Small intestine (tissue), 7 donors: ENCODE measurements at regions not wholly inside any gene's neighbourhood (a gene's known extent, or its start where the extent isn't known, plus 50 kb on each side); places are given as distances from the start of the nearest gene placed in this dataset.

ENCODE experiments used
- DNase-seq, 2 donors: peaks; one replicate each; pipeline versions ENCODE4 v3.0.0 to v3.0.0-alpha.2; 2013
- FAIRE-seq: peaks from 2 replicates; lab custom pipeline; 2012; peaks lifted over from hg19 to GRCh38; lab: Jason Lieb, UNC
- H3K27ac ChIP-seq, 3 donors: one replicate each; pipeline ENCODE4 v1.5.1; 2013; ENCODE audit warnings: low read length in 2 of 3, mild to moderate bottlenecking in 2 of 3, control low read depth in 1 of 3, inconsistent platforms in 1 of 3, low read depth in 1 of 3, moderate library complexity in 1 of 3
- H3K27me3 ChIP-seq, 3 donors: one replicate each; pipeline ENCODE4 v1.6.1; 2013; ENCODE audit warnings: low read length in 3 of 3, inconsistent platforms in 1 of 3; ENCODE audit not compliant: control insufficient read depth in 3 of 3, insufficient read depth in 3 of 3
- H3K36me3 ChIP-seq, 3 donors: one replicate each; pipeline ENCODE4 v1.6.1; 2013; ENCODE audit warnings: low read length in 3 of 3, inconsistent platforms in 1 of 3, low read depth in 1 of 3, mild to moderate bottlenecking in 1 of 3, moderate library complexity in 1 of 3; ENCODE audit not compliant: control insufficient read depth in 3 of 3, insufficient read depth in 2 of 3
- H3K4me1 ChIP-seq, 3 donors: one replicate each; pipeline ENCODE4 v1.6.1; 2013; ENCODE audit warnings: low read length in 2 of 3, inconsistent platforms in 1 of 3, low read depth in 1 of 3, mild to moderate bottlenecking in 1 of 3, moderate library complexity in 1 of 3; ENCODE audit not compliant: control insufficient read depth in 3 of 3, insufficient read depth in 2 of 3
- H3K4me3 ChIP-seq, 3 donors: one replicate each; pipeline ENCODE4 v1.5.1; 2013; ENCODE audit warnings: low read length in 3 of 3, control low read depth in 1 of 3, inconsistent platforms in 1 of 3, low read depth in 1 of 3, mild to moderate bottlenecking in 1 of 3, moderate library complexity in 1 of 3
- H3K9me3 ChIP-seq, 2 donors: one replicate each; pipeline ENCODE4 v1.6.1; 2013; ENCODE audit warnings: low read depth in 1 of 2, low read length in 1 of 2; ENCODE audit not compliant: control insufficient read depth in 2 of 2, insufficient read depth in 1 of 2
- WGBS, 3 donors: extraction: QIAGEN DNeasy Blood & Tissue Kit; methylation state at CpG; one replicate each; pipeline ENCODE4 v1.1.7; 2013; 5-methylcytosine and 5-hydroxymethylcytosine counted together
- donor health status: healthy with polysubstance abuse.
- donor health status: control.
- donor health status: control.
- donor health status: Bipolar disorder and iron deficiency.
- donor health status: healthy.

DNA sequence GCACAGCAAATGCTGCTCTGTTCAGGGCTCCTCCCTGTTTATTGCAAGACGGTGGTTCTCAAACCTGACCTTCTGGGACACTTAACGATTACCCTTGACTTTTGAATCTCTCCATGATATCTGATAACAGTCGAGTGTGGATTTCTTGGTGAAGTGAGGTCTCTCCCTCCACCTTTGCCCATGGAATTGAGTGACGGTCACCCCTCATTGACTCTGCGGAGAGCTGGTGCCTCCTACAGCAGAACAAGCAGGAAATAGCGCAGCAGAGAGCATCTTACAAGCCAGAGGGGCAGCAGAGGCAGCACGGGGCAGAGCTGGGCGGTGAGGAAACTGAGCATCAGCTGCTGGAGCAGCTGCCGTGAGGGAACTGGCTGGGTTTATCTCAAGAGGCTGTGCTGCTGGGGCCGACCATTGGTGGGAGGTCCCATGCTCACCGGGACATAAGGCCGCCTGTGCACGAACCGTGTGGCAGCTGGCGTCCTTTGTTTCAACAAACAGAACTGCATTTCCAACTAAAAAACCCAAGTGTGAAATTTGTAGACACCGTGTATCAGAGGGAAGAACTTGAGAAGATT lies 189.8 kb downstream of the MTRR start:
- no peak overlapping the region for H3K27ac ChIP-seq
- H3K4me1 ChIP-seq: no peaks in the 10 kb centered on the region
- WGBS, 3 donors: 83 to 86% (median 86%) methylated on average over 16 of the region's 16 CpGs
- H3K9me3 ChIP-seq: no peaks in the 10 kb centered on the region
- DNase-seq: no peak
- no peak overlapping the region for H3K4me3 ChIP-seq
- FAIRE-seq: no peak
- H3K27me3 ChIP-seq: no peaks in the 10 kb centered on the region
- H3K36me3 ChIP-seq: no peaks in the 10 kb centered on the region

DNA sequence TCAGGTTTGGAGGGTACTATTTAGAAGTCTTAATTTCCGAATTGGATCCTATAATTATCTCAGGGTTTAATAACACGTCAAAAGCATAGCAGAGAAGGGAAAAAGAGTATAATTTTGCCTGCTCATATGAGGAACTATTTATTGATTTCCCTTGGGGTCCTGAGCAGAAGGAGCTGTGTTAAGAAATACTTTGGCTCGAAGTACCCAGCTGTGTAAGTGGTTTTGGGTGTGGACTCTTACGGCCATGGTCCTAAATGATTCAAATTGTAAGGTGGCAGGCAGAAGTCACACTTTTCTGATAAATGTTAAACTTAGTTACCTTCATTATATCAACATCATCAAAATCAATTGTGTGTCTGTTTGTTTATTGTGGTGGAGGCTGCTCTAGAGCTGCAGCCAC lies 190.4 kb downstream of the MTRR start:
- Histone ChIP-seq H3K9me3 (no peaks in the 10 kb centered on the region), H3K4me1 (no peaks in the 10 kb centered on the region), H3K36me3 (no peaks in the 10 kb centered on the region), H3K4me3 (no peak overlapping the region), H3K27ac (no peak overlapping the region), H3K27me3 (no peaks in the 10 kb centered on the region)
- DNase-seq: no peak
- FAIRE-seq: no peak
- 79 to 81% (median 81%) methylated on average over 4 of the region's 4 CpGs for whole genome bisulfite sequencing, 3 donors

DNA sequence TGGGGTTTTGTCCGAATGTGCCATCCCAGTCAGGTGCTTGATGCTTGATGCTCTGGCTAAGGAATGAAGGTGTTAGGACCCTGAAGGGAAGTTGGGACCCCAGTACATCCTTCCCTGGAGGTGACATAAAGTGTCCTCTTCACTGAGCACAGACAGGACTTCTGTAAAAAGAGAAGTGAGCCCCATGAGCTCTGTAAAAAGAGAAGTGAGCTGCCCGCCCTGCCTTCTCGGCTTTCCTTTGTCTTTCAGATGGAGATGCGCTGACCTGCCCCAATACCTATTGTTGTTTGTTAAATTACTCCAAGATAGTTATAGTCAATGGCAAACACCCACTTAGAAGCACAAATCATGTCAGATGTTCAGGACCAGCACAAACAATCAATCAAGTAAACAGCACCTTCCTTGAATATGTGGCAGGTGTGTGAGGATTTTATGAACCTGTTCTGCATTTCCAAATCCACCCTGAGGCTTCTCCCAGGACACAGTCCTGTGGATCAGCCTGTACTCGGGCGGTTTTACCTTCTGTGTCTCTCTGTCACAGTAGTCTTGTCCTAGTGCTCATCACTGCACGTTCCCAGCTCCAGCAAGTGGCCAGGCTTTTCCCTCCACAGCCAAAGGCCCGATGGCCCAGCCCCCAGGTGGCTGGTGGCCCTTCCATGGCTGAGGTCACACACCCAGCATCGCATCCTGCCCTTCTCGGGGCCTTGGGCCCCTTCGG lies 191.4 kb downstream of the MTRR start:
- FAIRE-seq (no peak), DNase-seq (no peak)
- no peaks in the 10 kb centered on the region for H3K27me3 ChIP-seq
- no peaks in the 10 kb centered on the region for H3K36me3 ChIP-seq
- 67 to 71% (median 68%) methylated on average over 11 of the region's 11 CpGs for WGBS, 3 donors
- no peaks in the 10 kb centered on the region for H3K9me3 ChIP-seq
- H3K4me1 ChIP-seq: no peaks in the 10 kb centered on the region
- H3K27ac ChIP-seq: no peak overlapping the region
- no peak overlapping the region for H3K4me3 ChIP-seq

DNA sequence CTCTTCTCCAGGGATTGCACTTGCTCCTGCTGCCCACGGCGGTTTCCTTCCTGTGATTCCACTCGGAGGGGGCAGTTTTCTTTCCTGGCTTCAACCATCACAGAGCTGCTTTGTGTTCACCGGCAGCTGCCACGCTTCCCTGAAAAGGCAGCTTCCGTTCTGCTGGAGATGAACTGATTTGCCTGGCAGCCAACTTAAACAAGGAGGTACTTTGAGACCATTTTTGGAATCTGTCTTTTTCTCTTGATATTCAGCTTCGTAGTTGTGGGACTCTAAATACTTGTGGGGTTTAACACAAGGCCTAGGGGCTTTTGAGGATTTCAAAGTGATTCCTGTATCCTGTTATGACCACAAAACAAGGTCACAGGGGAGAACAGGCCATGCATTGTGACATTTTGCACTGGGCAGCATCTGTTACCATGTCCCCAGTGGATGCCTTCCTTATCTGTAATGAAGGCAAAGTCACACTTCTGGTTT lies 192.0 kb downstream of the MTRR start:
- 46 to 71% (median 55%) methylated on average over 7 of the region's 7 CpGs for WGBS, 3 donors
- no peaks in the 10 kb centered on the region for H3K4me1 ChIP-seq
- DNase-seq (no peak), FAIRE-seq (no peak)
- no peaks in the 10 kb centered on the region for H3K9me3 ChIP-seq
- H3K4me3 ChIP-seq: no peak overlapping the region
- no peaks in the 10 kb centered on the region for H3K27me3 ChIP-seq
- H3K36me3 ChIP-seq: no peaks in the 10 kb centered on the region
- H3K27ac ChIP-seq: no peak overlapping the region

DNA sequence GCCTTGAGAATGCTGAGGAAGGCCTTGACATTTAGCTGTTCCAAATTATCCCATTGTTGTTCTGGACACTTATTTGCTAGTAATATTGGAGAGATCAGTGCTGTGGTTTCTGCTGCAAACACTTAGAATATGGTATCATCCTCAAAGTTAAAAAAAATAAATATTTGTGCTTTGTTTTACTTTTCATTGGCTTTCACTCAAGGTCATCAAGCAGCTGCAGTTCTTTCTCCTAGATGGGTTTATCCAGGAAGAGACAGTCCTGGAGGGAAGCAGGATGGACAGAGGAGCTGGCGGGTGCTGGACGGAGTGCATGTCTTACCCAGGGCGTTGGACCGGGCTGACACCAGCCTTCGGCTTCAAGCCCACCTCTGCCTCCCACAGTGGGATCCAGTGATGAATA lies 193.6 kb downstream of the MTRR start:
- FAIRE-seq: no peak
- DNase-seq: no peak
- H3K27ac ChIP-seq: no peak overlapping the region
- no peaks in the 10 kb centered on the region for H3K27me3 ChIP-seq
- 84 to 93% (median 92%) methylated on average over 5 of the region's 5 CpGs for WGBS, 3 donors
- H3K4me1 ChIP-seq: no peaks in the 10 kb centered on the region
- no peaks in the 10 kb centered on the region for H3K9me3 ChIP-seq
- H3K36me3 ChIP-seq: no peaks in the 10 kb centered on the region
- no peak overlapping the region for H3K4me3 ChIP-seq

DNA sequence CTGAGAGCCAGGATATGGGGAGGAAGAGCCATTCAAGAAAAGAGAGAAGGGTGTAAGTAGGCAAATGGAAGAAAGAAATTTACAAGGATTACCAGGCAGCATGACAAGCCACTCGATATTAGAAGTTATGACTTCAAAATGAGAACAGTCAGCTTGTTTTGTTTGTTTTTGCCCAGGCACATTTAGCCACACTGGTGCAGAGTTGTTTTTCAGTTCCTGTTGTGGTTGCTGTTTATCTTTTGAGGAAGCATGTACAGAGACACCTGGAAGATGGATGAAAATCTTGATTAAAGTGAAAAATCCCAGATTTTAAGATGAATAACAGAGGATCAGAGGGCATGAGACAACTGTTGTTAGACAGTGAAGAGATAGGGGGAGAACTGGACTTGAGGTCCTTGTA lies 199.1 kb downstream of the MTRR start:
- WGBS, 3 donors: 56 to 79% (median 59%) methylated on average over 1 of the region's 1 CpG
- no peaks in the 10 kb centered on the region for H3K27me3 ChIP-seq
- no peak overlapping the region for H3K4me3 ChIP-seq
- H3K27ac ChIP-seq: no peak overlapping the region
- H3K4me1 ChIP-seq: no peaks in the 10 kb centered on the region
- FAIRE-seq (no peak), DNase-seq (no peak)
- no peaks in the 10 kb centered on the region for H3K36me3 ChIP-seq
- H3K9me3 ChIP-seq: no peaks in the 10 kb centered on the region

DNA sequence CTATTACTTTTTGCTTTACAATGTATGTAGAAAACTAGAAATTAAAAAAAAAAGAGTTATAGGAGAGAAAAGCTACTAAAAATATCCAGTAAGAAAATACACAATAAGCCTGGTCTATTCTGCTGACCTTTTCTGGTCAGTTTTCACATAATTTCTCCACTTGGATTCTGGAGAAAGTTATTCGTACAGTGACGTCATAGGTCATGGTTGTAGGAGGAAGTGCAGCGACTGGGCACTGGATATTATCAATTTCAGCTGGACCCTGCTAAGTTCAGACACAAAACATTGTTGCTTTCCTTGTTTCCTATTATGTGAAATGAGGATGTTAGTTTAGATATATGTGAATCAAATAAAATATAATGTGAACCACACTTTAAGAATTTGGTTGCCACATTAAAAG lies 201.2 kb downstream of the MTRR start:
- Histone ChIP-seq H3K4me3 (no peak overlapping the region), H3K4me1 (no peaks in the 10 kb centered on the region), H3K9me3 (no peaks in the 10 kb centered on the region), H3K27me3 (no peaks in the 10 kb centered on the region), H3K36me3 (no peaks in the 10 kb centered on the region), H3K27ac (no peak overlapping the region)
- no peak for DNase-seq
- FAIRE-seq: no peak
- 52 to 77% (median 62%) methylated on average over 3 of the region's 3 CpGs for WGBS, 3 donors

DNA sequence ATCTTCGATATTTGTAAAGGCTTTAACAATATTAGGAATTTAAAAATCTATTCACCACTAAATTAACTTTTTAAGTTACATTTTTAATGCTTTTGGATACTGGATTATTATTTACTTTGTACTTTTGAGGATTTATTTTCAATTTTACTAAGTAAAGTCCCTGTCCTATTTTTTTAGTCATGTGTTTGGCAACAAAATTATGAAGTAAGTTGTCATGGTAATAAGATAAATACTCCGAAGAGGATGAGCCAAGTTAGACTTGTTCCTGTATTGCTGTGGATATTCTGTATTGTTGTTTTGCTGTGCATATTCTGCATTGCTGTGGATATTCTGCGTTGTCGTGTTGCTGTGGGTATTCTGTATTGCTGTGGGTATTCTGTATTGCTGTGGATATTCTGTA lies 210.1 kb downstream of the MTRR start:
- H3K27ac ChIP-seq: no peak overlapping the region
- H3K36me3 ChIP-seq: no peaks in the 10 kb centered on the region
- H3K4me3 ChIP-seq: no peak overlapping the region
- H3K4me1 ChIP-seq: no peaks in the 10 kb centered on the region
- no peaks in the 10 kb centered on the region for H3K9me3 ChIP-seq
- no peak for DNase-seq
- no peak for FAIRE-seq
- H3K27me3 ChIP-seq: no peaks in the 10 kb centered on the region
- WGBS, 3 donors: 68 to 78% (median 78%) methylated on average over 4 of the region's 4 CpGs
